Large intestine (tissue), 3 donors: ENCODE measurements at regions not wholly inside any gene's neighbourhood (a gene's known extent, or its start where the extent isn't known, plus 50 kb on each side); places are given as distances from the start of the nearest gene placed in this dataset.

Experiments
- DNase-seq, 2 donors: peaks; one replicate each; pipeline versions ENCODE4 v3.0.0 to v3.0.0-alpha.2; 2013
- H3K27ac ChIP-seq: one replicate; pipeline ENCODE4 v1.5.1; 2013; ENCODE audit warnings: low read length
- H3K27me3 ChIP-seq: 2 replicates; pipeline ENCODE4 v1.6.1; 2013; ENCODE audit warnings: low read length; ENCODE audit not compliant: control insufficient read depth, insufficient read depth
- H3K36me3 ChIP-seq: 2 replicates; pipeline ENCODE4 v1.6.1; 2013; ENCODE audit warnings: low read length; ENCODE audit not compliant: control insufficient read depth, insufficient read depth
- H3K4me1 ChIP-seq: one replicate; pipeline ENCODE4 v1.6.1; 2013; ENCODE audit warnings: low read length; ENCODE audit not compliant: control insufficient read depth, insufficient read depth
- H3K4me3 ChIP-seq: one replicate; pipeline ENCODE4 v1.5.1; 2013; ENCODE audit warnings: low read length
- H3K9me3 ChIP-seq: one replicate; pipeline ENCODE4 v1.6.1; 2013; ENCODE audit warnings: mild to moderate bottlenecking, low read depth, low read length, moderate library complexity; ENCODE audit not compliant: control insufficient read depth
- WGBS: methylation state at CpG from one replicate; pipeline ENCODE4 v1.1.5; 2013; ENCODE audit warnings: low lambda C conversion rate; ENCODE audit not compliant: insufficient coverage; 5-methylcytosine and 5-hydroxymethylcytosine counted together

GRCh38 chr2:241975593-241976284 is 106.2 kb downstream of the RTP5 start:
- Histone ChIP-seq H3K27me3 (no peaks in the 10 kb centered on the region), H3K36me3 (no peaks in the 10 kb centered on the region), H3K4me3 (no peak overlapping the region), H3K4me1 (no peaks in the 10 kb centered on the region), H3K9me3 (no peaks in the 10 kb centered on the region), H3K27ac (no peak overlapping the region)
- peak in 1 of 2 donors; percentile 23 for DNase-seq
- no CpG with 5 or more reads among the region's 9 CpGs for WGBS

GRCh38 chr2:241976296-241976695 is 106.8 kb downstream of the RTP5 start:
- DNase-seq = no peak
- no CpG with 5 or more reads among the region's 12 CpGs for WGBS
- H3K36me3 ChIP-seq = no peaks in the 10 kb centered on the region

GRCh38 chr2:241977557-241978300 is 108.2 kb downstream of the RTP5 start:
- Histone ChIP-seq H3K36me3 (no peaks in the 10 kb centered on the region), H3K4me1 (no peaks in the 10 kb centered on the region), H3K4me3 (no peak overlapping the region), H3K27me3 (no peaks in the 10 kb centered on the region), H3K27ac (no peak overlapping the region), H3K9me3 (no peaks in the 10 kb centered on the region)
- WGBS = 100% methylated on average over 5 of the region's 14 CpGs
- DNase-seq = no peak

More at GRCh38 chr2:241976296-241976695, 106.8 kb downstream of the RTP5 start:
- H3K4me1 ChIP-seq = no peaks in the 10 kb centered on the region
- no peak overlapping the region for H3K27ac ChIP-seq
- H3K9me3 ChIP-seq = no peaks in the 10 kb centered on the region
- H3K27me3 ChIP-seq = no peaks in the 10 kb centered on the region
- H3K4me3 ChIP-seq = no peak overlapping the region

- WGBS = no CpG with 5 or more reads among the region's 1 CpG
- H3K36me3 ChIP-seq = no peaks in the 10 kb centered on the region
- H3K4me1 ChIP-seq = no peaks in the 10 kb centered on the region
- no peak overlapping the region for H3K27ac ChIP-seq
- H3K4me3 ChIP-seq = no peak overlapping the region
- no peak for DNase-seq
- H3K9me3 ChIP-seq = no peaks in the 10 kb centered on the region
- no peaks in the 10 kb centered on the region for H3K27me3 ChIP-seq
Observed at GRCh38 chr2:241978670-241979069, 109.1 kb downstream of the RTP5 start.

GRCh38 chr2:241980193-241980592 is 110.7 kb downstream of the RTP5 start:
- Histone ChIP-seq H3K4me3 (no peak overlapping the region), H3K9me3 (no peaks in the 10 kb centered on the region), H3K27ac (no peak overlapping the region), H3K4me1 (no peaks in the 10 kb centered on the region), H3K36me3 (no peaks in the 10 kb centered on the region), H3K27me3 (no peaks in the 10 kb centered on the region)
- no CpG with 5 or more reads among the region's 6 CpGs for WGBS
- peak; percentile 83 to 88 for DNase-seq

- H3K4me3 ChIP-seq = no peak overlapping the region
- H3K4me1 ChIP-seq = no peaks in the 10 kb centered on the region
- no peaks in the 10 kb centered on the region for H3K36me3 ChIP-seq
- DNase-seq = no peak
- no peaks in the 10 kb centered on the region for H3K27me3 ChIP-seq
- no peak overlapping the region for H3K27ac ChIP-seq
- no CpG with 5 or more reads among the region's 24 CpGs for WGBS
- H3K9me3 ChIP-seq = no peaks in the 10 kb centered on the region
Observed at GRCh38 chr2:241981076-241981700, 111.7 kb downstream of the RTP5 start.

- H3K9me3 ChIP-seq = peaks cover 4% of the 10 kb centered on the region
- DNase-seq = peak in 1 of 2 donors; percentile 35
- H3K36me3 ChIP-seq = no peaks in the 10 kb centered on the region
- H3K4me1 ChIP-seq = no peaks in the 10 kb centered on the region
- no peaks in the 10 kb centered on the region for H3K27me3 ChIP-seq
- H3K27ac ChIP-seq = no peak overlapping the region
- WGBS = 88% methylated on average over 5 of the region's 23 CpGs
- H3K4me3 ChIP-seq = no peak overlapping the region
Observed at GRCh38 chr2:241982706-241983570, 113.4 kb downstream of the RTP5 start.

- Histone ChIP-seq H3K9me3 (peaks cover 10% of the 10 kb centered on the region), H3K27ac (no peak overlapping the region), H3K27me3 (no peaks in the 10 kb centered on the region), H3K36me3 (no peaks in the 10 kb centered on the region), H3K4me3 (no peak overlapping the region), H3K4me1 (no peaks in the 10 kb centered on the region)
- WGBS = no CpG with 5 or more reads among the region's 22 CpGs
- no peak for DNase-seq
Observed at GRCh38 chr2:241983571-241984270, 114.2 kb downstream of the RTP5 start.

GRCh38 chr2:241984271-241984655 is 114.7 kb downstream of the RTP5 start:
- H3K9me3 ChIP-seq = peaks cover 10% of the 10 kb centered on the region
- no peaks in the 10 kb centered on the region for H3K36me3 ChIP-seq
- H3K4me1 ChIP-seq = no peaks in the 10 kb centered on the region
- WGBS = no CpG with 5 or more reads among the region's 12 CpGs
- H3K27me3 ChIP-seq = no peaks in the 10 kb centered on the region
- H3K4me3 ChIP-seq = no peak overlapping the region
- no peak overlapping the region for H3K27ac ChIP-seq
- DNase-seq = no peak
